NB4 (cell line): ENCODE measurements at regions not wholly inside any gene's neighbourhood (a gene's known extent, or its start where the extent isn't known, plus 50 kb on each side); places are given as distances from the start of the nearest gene placed in this dataset.

Experiments
- MYC ChIP-seq: IDR thresholded peaks from 2 replicates; pipeline ENCODE4 v1.6.1; 2011; ENCODE audit warnings: low read depth, low read length
- TF ChIP-seq, protein P1 (sequence below): IDR thresholded peaks from one replicate; pipeline ENCODE4 v1.5.1; 2012; ENCODE audit warnings: low read depth, low read length

- TF ChIP-seq, protein P1, sequence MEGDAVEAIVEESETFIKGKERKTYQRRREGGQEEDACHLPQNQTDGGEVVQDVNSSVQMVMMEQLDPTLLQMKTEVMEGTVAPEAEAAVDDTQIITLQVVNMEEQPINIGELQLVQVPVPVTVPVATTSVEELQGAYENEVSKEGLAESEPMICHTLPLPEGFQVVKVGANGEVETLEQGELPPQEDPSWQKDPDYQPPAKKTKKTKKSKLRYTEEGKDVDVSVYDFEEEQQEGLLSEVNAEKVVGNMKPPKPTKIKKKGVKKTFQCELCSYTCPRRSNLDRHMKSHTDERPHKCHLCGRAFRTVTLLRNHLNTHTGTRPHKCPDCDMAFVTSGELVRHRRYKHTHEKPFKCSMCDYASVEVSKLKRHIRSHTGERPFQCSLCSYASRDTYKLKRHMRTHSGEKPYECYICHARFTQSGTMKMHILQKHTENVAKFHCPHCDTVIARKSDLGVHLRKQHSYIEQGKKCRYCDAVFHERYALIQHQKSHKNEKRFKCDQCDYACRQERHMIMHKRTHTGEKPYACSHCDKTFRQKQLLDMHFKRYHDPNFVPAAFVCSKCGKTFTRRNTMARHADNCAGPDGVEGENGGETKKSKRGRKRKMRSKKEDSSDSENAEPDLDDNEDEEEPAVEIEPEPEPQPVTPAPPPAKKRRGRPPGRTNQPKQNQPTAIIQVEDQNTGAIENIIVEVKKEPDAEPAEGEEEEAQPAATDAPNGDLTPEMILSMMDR = no peak
- no peak for TF ChIP-seq MYC
Measured at GRCh38 chr4:13218326-13218958, 265.7 kb downstream of the RAB28 start.
